Testis (tissue), 2 donors: ENCODE measurements at regions not wholly inside any gene's neighbourhood (a gene's known extent, or its start where the extent isn't known, plus 50 kb on each side); places are given as distances from the start of the nearest gene placed in this dataset.

Experiments used
- POLR2A ChIP-seq: fragments of 450-650 bp; IDR thresholded peaks from one replicate; pipeline ENCODE4 v1.6.1; 2017; ENCODE audit warnings: antibody characterized with exemption, mild to moderate bottlenecking, moderate library complexity
- TF ChIP-seq, protein P1 (sequence below), 3 experiments: fragments of 450-650 bp in 2 of 3; fragments of 200-600 bp in 1 of 3; sonication (generic) in 1 of 3; IDR thresholded peaks; one replicate each; pipeline ENCODE4 v1.5.1; 2016 to 2019; ENCODE audit warnings: antibody characterized with exemption in 3 of 3, mild to moderate bottlenecking in 2 of 3, moderate library complexity in 1 of 3

DNA sequence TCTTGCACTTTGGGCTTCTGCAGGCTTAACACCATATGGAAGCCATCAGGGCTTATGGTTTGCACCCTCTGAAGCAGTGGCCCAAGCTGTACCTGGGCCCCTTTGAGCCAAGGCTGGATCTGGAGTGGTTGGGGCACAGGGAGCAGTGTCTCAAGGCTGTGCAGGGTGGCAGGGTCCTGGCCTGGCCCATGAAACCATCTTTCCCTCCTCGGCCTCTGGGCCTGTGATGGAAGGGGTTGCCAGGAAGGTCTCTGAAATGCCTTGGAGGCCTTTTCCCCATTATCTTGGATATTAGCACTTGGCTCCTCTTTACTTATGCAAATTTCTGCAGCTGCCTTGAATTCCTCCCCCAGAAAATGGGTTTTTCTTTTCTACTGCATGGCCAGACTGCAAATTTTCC, 134.7 kb upstream of the USP9X start:
- TF ChIP-seq, protein P1, sequence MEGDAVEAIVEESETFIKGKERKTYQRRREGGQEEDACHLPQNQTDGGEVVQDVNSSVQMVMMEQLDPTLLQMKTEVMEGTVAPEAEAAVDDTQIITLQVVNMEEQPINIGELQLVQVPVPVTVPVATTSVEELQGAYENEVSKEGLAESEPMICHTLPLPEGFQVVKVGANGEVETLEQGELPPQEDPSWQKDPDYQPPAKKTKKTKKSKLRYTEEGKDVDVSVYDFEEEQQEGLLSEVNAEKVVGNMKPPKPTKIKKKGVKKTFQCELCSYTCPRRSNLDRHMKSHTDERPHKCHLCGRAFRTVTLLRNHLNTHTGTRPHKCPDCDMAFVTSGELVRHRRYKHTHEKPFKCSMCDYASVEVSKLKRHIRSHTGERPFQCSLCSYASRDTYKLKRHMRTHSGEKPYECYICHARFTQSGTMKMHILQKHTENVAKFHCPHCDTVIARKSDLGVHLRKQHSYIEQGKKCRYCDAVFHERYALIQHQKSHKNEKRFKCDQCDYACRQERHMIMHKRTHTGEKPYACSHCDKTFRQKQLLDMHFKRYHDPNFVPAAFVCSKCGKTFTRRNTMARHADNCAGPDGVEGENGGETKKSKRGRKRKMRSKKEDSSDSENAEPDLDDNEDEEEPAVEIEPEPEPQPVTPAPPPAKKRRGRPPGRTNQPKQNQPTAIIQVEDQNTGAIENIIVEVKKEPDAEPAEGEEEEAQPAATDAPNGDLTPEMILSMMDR (IDR thresholded peaks at IDR 0.05): no peak
- no peak for TF ChIP-seq POLR2A
